ENCODE measurements at regions not wholly inside any gene's neighbourhood (a gene's known extent, or its start where the extent isn't known, plus 50 kb on each side); places are given as distances from the start of the nearest gene placed in this dataset.

DNA sequence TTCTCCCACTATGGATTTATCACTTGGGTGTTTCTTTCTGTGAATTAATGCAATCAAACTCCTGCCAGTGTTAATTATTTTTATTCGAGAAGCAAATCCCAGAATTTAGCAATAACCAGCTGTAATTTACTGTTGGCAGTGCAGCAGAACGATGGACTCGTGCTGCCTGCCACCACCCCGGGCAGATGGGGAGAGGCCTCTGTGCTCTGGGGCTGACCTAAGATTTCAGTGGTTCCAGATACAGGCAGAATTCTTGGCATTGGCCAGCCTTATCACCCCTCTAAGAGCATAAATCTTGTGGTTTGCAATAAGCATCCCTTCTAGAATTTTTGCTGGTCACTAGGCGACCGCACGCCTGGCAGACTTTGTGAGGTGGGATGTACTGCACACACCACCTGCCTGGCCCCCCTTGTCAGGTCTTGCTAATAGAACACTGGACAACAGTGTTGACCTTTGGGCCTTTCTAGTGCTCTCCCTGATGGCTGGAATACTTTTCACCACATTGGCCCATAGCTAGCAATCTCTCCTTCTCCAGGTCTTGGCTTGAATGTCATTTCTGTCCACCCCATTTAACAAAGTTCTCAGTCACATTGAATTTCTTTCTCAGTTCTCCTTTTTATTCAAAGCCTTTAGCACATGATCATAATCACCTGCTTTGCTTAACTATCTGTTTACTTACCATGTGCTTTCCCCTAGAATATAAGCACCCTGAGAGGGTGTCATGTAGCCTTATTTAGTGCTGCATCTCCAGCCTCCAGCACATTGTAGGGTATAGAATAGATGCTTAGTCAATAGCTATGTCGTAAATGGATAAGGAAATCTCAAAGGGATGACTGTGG lies 122.1 kb upstream of the DYNLRB2 start:
- no peak for DNase-seq (ENCODE audit: low read depth in 2 of 2)

- DNase-seq (ENCODE audit: low read depth in 2 of 2), result no peak
These were observed 123.0 kb upstream of the DYNLRB2 start for GRCh38 chr16:80417706-80418271.

- no peak for DNase-seq (ENCODE audit: low read depth in 2 of 2)
These were observed 132.8 kb upstream of the DYNLRB2 start for GRCh38 chr16:80408014-80408413.

GRCh38 chr16:80407265-80407987 lies 133.4 kb upstream of the DYNLRB2 start:
- no peak for DNase-seq (ENCODE audit: low read depth in 2 of 2)

- no peak for DNase-seq (ENCODE audit: low read depth in 2 of 2)
These were observed 135.9 kb upstream of the DYNLRB2 start for GRCh38 chr16:80404847-80405246.

DNA sequence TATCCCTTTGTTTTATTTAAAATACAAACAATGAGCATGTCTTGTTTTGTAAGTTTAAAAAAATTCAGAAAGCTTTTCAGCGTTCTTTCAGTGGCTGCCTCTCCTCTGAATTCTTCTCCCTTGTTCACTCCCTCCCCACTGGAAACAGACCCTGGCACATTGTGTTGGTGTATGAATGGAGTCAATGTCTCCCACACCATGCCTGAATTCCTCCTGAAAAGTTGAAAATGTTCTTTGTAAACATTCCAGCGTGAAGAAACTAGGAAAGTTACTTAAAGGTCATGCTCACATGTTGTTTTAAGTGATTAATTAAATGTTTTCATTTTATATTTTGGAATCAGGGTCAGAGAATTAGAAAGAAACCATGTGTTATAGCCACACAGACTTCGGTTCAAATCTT lies 136.9 kb upstream of the DYNLRB2 start:
- no peak for DNase-seq (ENCODE audit: low read depth in 2 of 2)

- DNase-seq (ENCODE audit: low read depth in 2 of 2), result no peak
These were observed 149.8 kb upstream of the DYNLRB2 start for GRCh38 chr16:80390871-80391489.

DNA sequence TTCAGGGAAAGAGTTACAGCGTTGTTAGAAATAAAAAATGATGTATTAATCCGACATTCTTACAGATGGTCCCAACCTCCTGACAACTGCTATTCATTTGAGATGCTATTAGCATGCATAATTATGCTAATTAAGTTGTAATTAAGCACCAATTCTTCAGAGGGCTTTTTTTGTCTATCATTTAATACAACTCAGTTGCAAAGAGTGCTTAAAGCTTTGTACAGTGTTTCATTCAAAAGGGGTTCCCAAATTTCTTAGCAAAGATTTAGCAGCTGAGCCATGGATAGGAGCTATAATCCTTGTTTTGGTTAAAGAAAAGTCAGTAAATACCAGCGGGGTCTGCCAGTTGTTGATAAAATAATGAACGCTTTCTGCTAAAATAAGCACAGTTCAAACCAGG lies 150.7 kb upstream of the DYNLRB2 start:
- no peak for DNase-seq (ENCODE audit: low read depth in 2 of 2)

- DNase-seq (ENCODE audit: low read depth in 2 of 2), result no peak
These were observed 151.5 kb upstream of the DYNLRB2 start for GRCh38 chr16:80389338-80389737.

- DNase-seq (ENCODE audit: low read depth in 2 of 2), result no peak
These were observed 153.4 kb upstream of the DYNLRB2 start for GRCh38 chr16:80387318-80387921.

DNA sequence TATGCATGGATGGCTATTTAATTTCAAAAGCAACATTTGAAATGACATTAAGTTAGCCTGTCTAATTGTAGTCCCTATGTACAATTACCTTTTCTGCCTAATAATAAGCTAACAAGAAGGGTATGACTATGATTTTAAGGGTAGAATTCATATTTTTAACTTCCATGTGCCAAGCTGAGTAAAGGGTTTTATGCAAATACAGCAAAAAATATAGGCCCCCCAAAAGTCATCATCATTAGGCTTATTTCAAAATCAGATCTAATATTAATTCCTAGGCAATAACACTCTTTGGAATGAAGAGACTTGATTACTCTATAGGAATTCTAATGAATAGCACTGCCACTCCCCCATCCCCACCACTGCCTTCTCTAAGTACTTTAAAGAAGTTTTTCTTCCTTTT lies 155.9 kb upstream of the DYNLRB2 start:
- DNase-seq (ENCODE audit: low read depth in 2 of 2), result no peak

DNA sequence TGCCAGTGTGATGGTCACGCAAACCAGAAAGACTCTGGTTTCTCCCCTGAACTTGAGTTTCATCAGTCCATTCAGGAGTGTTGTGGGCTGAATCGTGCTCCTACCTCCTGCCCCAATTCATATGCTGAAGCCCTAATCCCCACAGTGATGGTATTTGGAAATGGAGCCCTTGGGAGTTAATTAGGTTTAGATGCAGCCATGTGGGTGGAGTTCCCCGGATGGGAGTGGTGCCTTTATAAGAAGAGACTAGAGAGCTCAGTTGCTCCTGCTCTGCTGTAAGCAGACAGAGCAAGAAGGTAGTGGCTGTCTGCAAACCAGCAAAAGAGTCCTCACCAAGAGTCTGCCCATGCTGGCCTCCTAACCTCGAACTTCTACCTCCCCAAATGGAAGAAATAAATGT lies 160.3 kb upstream of the DYNLRB2 start:
- DNase-seq (ENCODE audit: low read depth in 2 of 2), result no peak

DNA sequence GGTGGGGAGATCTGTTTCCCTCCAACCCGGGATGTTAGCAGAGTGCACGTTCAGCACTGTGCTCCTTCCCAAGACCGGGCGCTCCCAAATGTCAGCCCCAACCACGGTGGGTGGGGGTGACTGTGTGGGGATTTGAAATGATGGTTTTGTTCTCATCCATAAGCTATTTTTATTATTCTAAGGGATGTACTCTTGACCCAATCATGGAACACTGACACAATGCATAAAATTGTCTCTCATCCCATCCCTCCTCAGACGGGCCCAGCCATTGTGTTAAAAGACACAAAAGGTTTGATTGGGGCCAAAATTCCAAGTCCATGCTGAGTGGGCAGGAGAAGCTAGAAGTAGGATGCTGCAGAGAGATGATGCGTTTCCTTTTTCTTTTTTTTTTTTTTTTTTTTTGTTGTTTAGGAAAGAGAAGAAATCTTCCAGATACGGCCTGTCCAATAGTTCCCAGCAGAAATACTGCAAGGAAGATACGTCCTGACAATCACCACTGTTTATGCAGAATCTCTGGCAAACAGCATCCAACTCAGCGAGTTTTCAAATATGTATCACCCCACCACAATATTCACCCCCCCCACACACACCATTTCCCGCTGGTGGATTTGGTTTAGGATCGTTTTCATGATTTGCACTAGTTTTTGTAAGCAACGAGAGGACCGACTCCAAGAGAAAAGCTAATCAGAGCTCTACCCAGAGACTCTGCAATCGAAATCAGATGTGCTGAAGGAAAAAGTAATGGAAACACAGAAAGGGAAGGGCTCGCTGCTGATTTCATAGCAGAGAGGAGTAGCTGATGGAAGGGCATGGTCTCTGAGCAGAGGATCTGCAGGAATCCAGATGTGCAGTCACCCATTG lies 163.5 kb upstream of the DYNLRB2 start:
- no peak for DNase-seq (ENCODE audit: low read depth in 2 of 2)

DNA sequence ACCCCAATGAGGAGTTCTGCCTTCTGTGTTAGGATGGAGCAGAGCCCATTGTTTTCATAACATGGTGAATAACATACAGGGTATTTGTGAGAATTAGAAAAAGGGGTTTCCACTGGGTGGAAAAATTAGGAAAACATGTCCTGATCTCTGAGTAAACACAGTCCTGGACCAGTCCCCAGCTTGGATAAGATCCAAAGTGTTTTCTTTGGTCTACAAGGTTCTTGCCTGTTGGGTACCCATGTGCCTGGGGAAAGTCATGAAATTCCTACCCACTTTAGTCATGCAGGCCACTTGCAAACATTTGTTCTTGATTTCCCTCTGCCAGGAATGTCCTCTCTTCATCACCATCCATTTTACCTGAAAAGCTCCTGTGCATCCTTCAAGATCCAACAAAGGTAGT lies 164.8 kb upstream of the DYNLRB2 start:
- DNase-seq (ENCODE audit: low read depth in 2 of 2), result no peak

GRCh38 chr16:80375513-80375912 lies 165.3 kb upstream of the DYNLRB2 start:
- no peak for DNase-seq (ENCODE audit: low read depth in 2 of 2)

DNA sequence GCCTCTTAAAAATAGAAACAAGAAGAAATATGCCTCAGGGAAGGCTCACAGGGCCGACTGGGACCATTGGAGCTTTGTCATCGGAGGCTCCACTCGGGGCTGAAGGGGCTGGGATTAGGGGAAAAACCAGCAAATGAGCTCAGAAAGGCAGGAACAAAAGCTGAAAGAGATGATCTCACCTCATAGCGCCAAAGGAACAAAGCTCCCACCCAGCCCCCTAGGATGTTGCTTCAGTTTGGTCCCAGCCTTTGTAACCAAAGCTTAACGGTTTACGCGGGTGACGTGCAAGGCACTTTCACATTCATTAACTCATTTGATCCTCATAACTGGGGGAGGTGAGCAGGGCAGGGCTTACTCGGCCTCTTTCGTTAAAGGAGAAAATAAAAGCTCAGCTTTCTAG lies 168.5 kb upstream of the DYNLRB2 start:
- no peak for DNase-seq (ENCODE audit: low read depth in 2 of 2)

DNA sequence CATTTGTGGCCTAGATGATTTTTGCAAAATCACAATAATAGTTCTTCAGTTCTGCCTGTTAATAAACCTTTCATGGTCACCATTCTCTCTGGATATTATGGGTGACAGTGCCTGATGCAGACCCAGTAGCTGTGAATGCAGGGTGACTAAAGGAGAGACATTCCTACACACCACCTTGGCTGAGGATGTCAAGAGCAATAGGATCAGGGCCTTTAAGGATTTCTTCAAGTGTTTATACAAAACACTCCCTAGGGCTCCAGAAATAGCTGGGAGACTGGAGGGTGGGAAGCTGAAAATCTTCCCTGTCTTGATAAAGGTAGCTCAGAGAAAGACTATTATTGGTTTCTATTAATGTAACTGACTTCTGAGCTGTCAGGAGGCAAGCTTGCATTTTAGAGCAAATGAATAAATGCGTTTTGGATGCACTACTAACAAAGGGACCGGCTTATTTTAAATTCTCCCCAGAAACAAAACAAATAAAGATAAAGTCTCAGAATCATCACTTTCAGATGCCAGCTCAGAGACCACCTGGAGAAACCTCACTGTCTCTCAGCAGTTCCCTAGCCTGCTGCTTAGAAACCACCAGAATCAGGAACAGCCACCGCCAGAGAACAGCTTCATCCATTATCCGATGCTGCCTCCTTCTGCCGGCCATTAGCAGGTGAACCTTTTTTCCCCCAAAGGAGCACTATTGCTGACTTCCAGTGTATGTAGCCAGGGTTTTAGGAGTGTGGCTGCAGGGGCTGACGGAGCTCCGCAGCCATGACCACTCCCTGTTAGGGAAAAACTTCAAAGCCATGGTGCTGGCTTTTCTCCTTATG lies 171.4 kb upstream of the DYNLRB2 start:
- DNase-seq (ENCODE audit: low read depth in 2 of 2), result no peak

GRCh38 chr16:80367037-80367658 lies 173.6 kb upstream of the DYNLRB2 start:
- no peak for DNase-seq (ENCODE audit: low read depth in 2 of 2)

DNA sequence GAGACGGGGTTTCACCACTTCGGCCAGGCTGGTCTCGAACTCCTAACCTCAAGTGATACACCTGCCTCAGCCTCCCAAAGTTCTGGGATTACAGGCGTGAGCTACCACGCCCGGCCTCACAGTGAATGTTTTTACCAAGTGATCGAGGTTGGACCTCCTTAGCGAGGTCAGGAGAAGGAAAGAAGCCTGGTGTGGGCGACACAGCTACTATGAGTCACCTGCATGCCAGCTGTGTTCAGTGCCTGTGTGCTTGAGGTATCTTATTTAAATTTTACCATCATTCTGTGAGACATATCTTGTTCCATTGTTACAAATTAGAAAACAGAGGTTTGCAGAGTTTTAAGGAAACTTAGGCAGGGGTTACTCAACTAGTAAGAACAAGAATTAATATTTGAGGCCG lies 174.8 kb upstream of the DYNLRB2 start:
- no peak for DNase-seq (ENCODE audit: low read depth in 2 of 2)

GRCh38 chr16:80362816-80363215 lies 178.0 kb upstream of the DYNLRB2 start:
- DNase-seq (ENCODE audit: low read depth in 2 of 2), result no peak
